OCI-LY7 (cell line): ENCODE measurements at regions not wholly inside any gene's neighbourhood (a gene's known extent, or its start where the extent isn't known, plus 50 kb on each side); places are given as distances from the start of the nearest gene placed in this dataset.
"Not testable (repeated sequence)": the region's sequence is repeated elsewhere in the genome, so short reads cannot be mapped to it uniquely, and the experiment has no call there.

Experiments used
- BruUV-seq: library from RNA; stranded (reverse); fragments of 400-500 nt; replicated peaks from 2 replicates; lab custom pipeline; 2021; lab: Mats Ljungman, UMichigan
- CTCF ChIA-PET: fragments of 300-600 bp; sonication (Branson Sonifier 250); formaldehyde crosslinking; loops from one replicate; lab custom pipeline; 2022; ENCODE audit warnings: antibody characterized with exemption; ENCODE audit not compliant: unreplicated experiment; lab: Charles Lee
- POLR2A ChIA-PET: fragments of 300-600 bp; sonication (Branson Sonifier 250); formaldehyde crosslinking; loops from one replicate; lab custom pipeline; 2022; ENCODE audit warnings: antibody characterized with exemption; lab: Charles Lee
- DNase-seq: peaks from one replicate; pipeline ENCODE4 v3.0.0-alpha.2; 2015; ENCODE audit warnings: low spot score
- H2AFZ ChIP-seq: fragments of 200-600 bp; sonication (generic), shearing (Covaris generic); 2 replicates; pipeline ENCODE4 v1.6.1; 2014; ENCODE audit warnings: mild to moderate bottlenecking, antibody characterized with exemption, low read length, moderate library complexity
- H3K27ac ChIP-seq: fragments of 200-600 bp; sonication (generic); 2 replicates; pipeline ENCODE4 v1.5.1; 2014; ENCODE audit warnings: mixed run types, low read depth, mild to moderate bottlenecking, moderate library complexity, low read length, inconsistent platforms; ENCODE audit not compliant: poor library complexity, severe bottlenecking
- H3K36me3 ChIP-seq: fragments of 200-600 bp; sonication (generic); 2 replicates; pipeline ENCODE4 v1.6.1; 2014; ENCODE audit warnings: mild to moderate bottlenecking, antibody characterized with exemption, low read length, moderate library complexity, mixed read lengths; ENCODE audit not compliant: insufficient read depth
- H3K4me1 ChIP-seq: fragments of 200-600 bp; sonication (generic); 2 replicates; pipeline ENCODE4 v1.5.1; 2014; ENCODE audit warnings: mild to moderate bottlenecking, low read length; ENCODE audit not compliant: insufficient read depth, poor library complexity, severe bottlenecking
- H3K4me2 ChIP-seq: fragments of 200-600 bp; sonication (generic); 2 replicates; pipeline ENCODE4 v1.6.1; 2014; ENCODE audit warnings: mild to moderate bottlenecking, low read length
- H3K4me3 ChIP-seq: fragments of 200-600 bp; sonication (generic); 2 replicates; pipeline ENCODE4 v1.5.1; 2014; ENCODE audit warnings: mild to moderate bottlenecking, low read depth, low read length; ENCODE audit not compliant: poor library complexity, severe bottlenecking
- H3K79me2 ChIP-seq: fragments of 200-600 bp; sonication (generic); 2 replicates; pipeline ENCODE4 v1.6.1; 2016; ENCODE audit warnings: low read depth, mild to moderate bottlenecking, low read length, moderate library complexity, mixed read lengths; ENCODE audit not compliant: insufficient read depth
- H3K9me2 ChIP-seq: fragments of 200-600 bp; sonication (generic); 2 replicates; pipeline ENCODE4 v1.6.1; 2016; ENCODE audit warnings: mild to moderate bottlenecking, low read length, mixed read lengths; ENCODE audit not compliant: insufficient read depth
- H3K9me3 ChIP-seq: fragments of 200-600 bp; sonication (generic); 2 replicates; pipeline ENCODE4 v1.6.1; 2014; ENCODE audit warnings: mild to moderate bottlenecking, mixed run types, low read length, mixed read lengths
- H4K20me1 ChIP-seq: fragments of 200-600 bp; sonication (generic); 2 replicates; pipeline ENCODE4 v1.6.1; 2014; ENCODE audit warnings: mild to moderate bottlenecking, antibody characterized with exemption, low read length, moderate library complexity, mixed read lengths; ENCODE audit not compliant: insufficient read depth
- CTCF ChIP-seq: fragments of 200-600 bp; sonication (generic); conservative IDR thresholded peaks from 2 replicates; pipeline ENCODE4 v1.5.1; 2014; ENCODE audit warnings: mild to moderate bottlenecking, antibody characterized with exemption, low read length, moderate library complexity, mixed read lengths
- EZH2phosphoT487 ChIP-seq: fragments of 200-600 bp; sonication (generic); IDR thresholded peaks from 2 replicates; pipeline ENCODE4 v1.6.1; 2018; ENCODE audit warnings: low read depth, borderline replicate concordance, mild to moderate bottlenecking, mixed run types, antibody characterized with exemption, low read length, moderate library complexity, mixed read lengths
- intact Hi-C: fragments of 100-400 bp; cut with micrococcal nuclease; formaldehyde crosslinking; loops from one replicate; pipeline ENCODE4 v1.10.0; 2022; ENCODE audit not compliant: unreplicated experiment

GRCh38 chr21:17119466-17120297 lies 393.2 kb upstream of the CXADR start:
- H3K4me3 ChIP-seq, result no peak overlapping the region
- no peak overlapping the region for H2AFZ ChIP-seq
- no peak overlapping the region for H3K27ac ChIP-seq
- no peak overlapping the region for H3K4me2 ChIP-seq
- intact Hi-C loops, result no loop called here
- no peaks in the 10 kb centered on the region for H3K36me3 ChIP-seq
- H3K9me2 ChIP-seq, result no peaks in the 10 kb centered on the region
- CTCF ChIA-PET, result no interaction called here
- no peak for DNase-seq
- no peaks in the 10 kb centered on the region for H3K79me2 ChIP-seq
- BruUV-seq, result no TSS peak
- no peaks in the 10 kb centered on the region for H4K20me1 ChIP-seq
- POLR2A ChIA-PET, result interaction anchor here (0.6 kb wide), 1 partner anchor 1151 kb away, joined by 3 read pairs; no protein-coding TSS in a partner anchor
- TF ChIP-seq CTCF (no peak), EZH2phosphoT487 (no peak)
- H3K9me3 ChIP-seq, result no peaks in the 10 kb centered on the region
- H3K4me1 ChIP-seq, result no peaks in the 10 kb centered on the region

- H3K4me3 ChIP-seq, POLR2A ChIA-PET, H4K20me1 ChIP-seq, H3K27ac ChIP-seq, H3K9me3 ChIP-seq, CTCF ChIA-PET, H3K4me2 ChIP-seq, H3K4me1 ChIP-seq, H3K36me3 ChIP-seq, H2AFZ ChIP-seq, H3K79me2 ChIP-seq, BruUV-seq, DNase-seq, H3K9me2 ChIP-seq, intact Hi-C loops: not testable (repeated sequence)
These were observed 385.4 kb upstream of the CXADR start for GRCh38 chr21:17127395-17127794.

- Histone ChIP-seq H3K27ac (no peak overlapping the region), H3K4me2 (no peak overlapping the region), H2AFZ (no peak overlapping the region), H4K20me1 (no peaks in the 10 kb centered on the region), H3K36me3 (no peaks in the 10 kb centered on the region), H3K9me2 (no peaks in the 10 kb centered on the region), H3K4me3 (no peak overlapping the region), H3K79me2 (no peaks in the 10 kb centered on the region), H3K9me3 (no peaks in the 10 kb centered on the region), H3K4me1 (no peaks in the 10 kb centered on the region)
- intact Hi-C loops, result no loop called here
- no TSS peak for BruUV-seq
- no peak for TF ChIP-seq EZH2phosphoT487
- no peak for TF ChIP-seq CTCF
- CTCF ChIA-PET, result no interaction called here
- no peak for DNase-seq
- POLR2A ChIA-PET, result no interaction called here
These were observed 384.7 kb upstream of the CXADR start for GRCh38 chr21:17128132-17128531.

- BruUV-seq, H3K27ac ChIP-seq, H3K36me3 ChIP-seq, intact Hi-C loops, DNase-seq, H3K4me3 ChIP-seq, H3K4me2 ChIP-seq, H3K9me3 ChIP-seq, H4K20me1 ChIP-seq, H3K4me1 ChIP-seq, H2AFZ ChIP-seq, H3K9me2 ChIP-seq, H3K79me2 ChIP-seq: not testable (repeated sequence)
- ChIA-PET POLR2A (interaction anchor here (0.6 to 0.9 kb wide), 3 partner anchors 32 to 1179 kb away, joined by 3 to 7 read pairs (median 5); no protein-coding TSS in a partner anchor), CTCF (interaction anchor here (0.6 kb wide), 1 partner anchor 83 kb away, joined by 4 read pairs; no protein-coding TSS in a partner anchor)
These were observed 373.7 kb upstream of the CXADR start for GRCh38 chr21:17139159-17139558.
